KBM-7 (cell line): ENCODE measurements at regions not wholly inside any gene's neighbourhood (a gene's known extent, or its start where the extent isn't known, plus 50 kb on each side); places are given as distances from the start of the nearest gene placed in this dataset.

Source experiments
- DNase-seq: peaks from one replicate; pipeline ENCODE4 v3.0.0-alpha.2; 2015
- in situ Hi-C: fragments of 300-500 bp; cut with MboI; formaldehyde crosslinking; loops from 2 replicates; pipeline ENCODE4 v1.14.3; 2020; ENCODE audit warnings: low sequenced_read_pairs, low pct_unique_long_range_greater_than_20kb, mixed read lengths

DNA sequence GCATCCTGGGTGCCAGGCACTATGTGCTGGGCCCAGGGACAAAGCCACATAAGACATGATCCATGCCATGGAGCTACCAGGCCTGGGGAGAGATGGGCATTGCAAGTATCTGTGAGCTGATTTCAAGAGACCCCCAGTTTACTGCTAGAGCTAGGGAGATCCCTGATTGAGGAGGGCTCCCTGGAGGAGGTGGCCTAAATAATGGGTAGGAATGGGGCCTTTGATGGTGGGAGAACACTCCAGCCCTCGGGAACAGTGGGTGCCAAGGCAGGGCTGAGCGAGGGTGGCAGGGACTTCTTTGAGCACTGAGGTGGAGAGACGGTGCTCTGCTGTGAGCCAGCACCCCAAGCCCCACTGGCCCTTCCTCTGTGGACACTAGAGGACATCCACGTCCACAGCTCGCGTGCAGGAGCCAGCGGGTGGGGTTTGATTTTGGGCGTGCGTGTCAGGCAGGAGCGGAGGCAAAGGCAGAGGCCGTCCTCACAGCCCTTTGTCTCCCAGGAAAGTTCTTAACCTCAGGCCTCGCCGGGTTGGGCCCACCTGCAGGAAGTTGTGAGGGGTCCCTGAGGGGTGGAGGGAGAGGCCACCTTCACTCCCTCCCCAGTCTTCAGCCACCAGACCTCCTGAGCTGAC is 52.9 kb upstream of the PPARA start:
- DNase-seq: no peak
- in situ Hi-C loops: no loop called here

DNA sequence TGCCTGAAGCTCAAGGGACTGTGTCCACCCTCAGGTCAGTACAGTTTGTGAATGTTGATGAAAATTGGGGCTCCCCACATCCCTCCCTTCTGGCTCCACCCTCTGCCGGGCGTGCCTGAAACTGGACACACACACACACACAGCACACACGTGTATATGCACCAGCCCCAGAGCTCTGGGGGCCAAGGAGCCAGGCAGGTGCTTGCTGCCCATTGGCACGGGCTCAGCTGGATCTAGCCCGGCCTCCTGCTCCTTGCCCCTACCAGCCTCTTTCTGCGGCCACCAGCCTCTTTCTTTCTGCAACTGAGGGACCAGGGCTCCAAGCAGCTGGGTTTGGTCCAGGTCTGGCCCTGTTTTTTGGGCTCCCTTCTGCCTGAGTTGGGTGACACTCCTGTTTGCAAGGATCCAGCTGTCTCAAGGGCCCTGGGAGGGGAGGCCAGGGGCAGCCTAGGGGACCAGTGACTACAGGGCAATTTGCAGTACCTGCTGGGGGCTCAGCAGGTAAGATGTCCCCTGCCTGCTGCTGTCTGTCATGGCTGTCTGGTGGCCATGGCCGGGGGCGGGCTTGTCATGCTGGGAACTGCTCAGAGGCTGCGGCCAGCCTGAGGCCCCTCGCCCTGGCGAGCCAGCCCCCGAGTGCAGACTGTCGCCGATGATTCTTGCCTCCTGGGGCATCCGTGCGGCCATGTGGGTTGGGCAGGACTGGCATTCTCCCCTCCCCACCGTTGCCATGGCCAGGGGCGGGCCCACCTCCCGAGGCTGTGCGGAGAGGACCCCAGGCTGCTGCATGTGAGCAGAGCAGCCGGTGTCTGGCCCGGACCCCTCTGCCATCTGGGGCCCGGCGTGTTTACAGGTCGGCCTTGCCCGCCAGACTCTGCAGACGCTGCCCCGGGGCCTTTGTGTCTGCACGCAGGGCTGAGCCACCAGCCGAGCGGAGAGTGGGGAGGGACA is 51.5 kb upstream of the PPARA start:
- in situ Hi-C loops: no loop called here
- DNase-seq: no peak

DNA sequence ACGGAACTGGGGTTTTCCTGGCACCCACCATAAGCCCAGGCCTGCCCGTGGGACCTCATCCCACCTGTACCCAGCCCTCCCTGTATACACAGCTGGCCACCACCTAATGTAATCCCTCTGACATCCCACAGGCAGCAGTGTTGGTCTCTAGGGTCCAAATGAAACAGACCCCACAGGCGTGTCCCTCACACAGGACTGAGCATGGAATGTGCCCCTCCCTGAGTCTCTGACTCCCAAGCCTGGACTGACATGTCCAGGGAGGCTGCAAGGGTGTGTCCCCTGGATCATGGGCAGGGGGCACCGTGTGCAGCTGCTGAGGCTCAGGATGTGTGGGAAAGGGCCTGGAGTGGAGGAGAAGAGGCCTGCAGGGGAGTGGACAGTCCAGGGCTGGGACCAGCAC is 50.6 kb upstream of the PPARA start:
- no peak for DNase-seq
- in situ Hi-C loops: no loop called here

DNA sequence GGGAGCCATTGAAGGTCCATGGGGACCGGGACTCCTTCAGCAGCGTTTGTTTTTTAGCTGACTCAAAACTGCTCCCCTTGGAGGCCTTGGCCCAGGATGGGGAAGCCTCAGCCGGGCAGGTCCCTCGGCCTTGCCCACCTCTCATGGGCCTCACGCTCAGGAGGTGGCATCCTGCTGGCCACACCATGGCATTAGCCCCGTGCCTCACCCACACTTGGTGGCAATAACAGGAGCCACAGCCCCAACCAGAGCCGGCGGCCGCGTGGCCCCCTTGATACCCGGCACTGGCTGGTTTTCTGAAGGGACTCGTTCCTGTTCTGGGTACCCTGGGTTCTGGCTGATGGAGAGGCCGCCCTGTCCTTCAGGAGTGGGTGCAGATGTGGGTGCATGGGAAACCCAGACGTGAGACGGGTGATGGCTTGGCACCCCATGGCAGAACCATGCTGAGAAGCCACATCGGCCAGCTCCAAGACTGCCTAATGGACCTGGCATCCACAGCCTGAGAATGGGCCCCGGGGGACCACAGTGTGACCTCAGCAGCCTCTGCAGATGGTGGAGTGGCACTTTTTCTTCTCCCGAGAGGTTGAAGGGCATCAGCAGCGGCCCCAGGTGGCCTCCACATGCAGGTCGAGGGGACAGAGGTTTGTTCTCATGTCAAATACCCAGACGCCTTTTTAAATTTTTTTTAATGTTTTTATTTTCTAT is 49.8 kb upstream of the PPARA start:
- DNase-seq: no peak
- in situ Hi-C loops: no loop called here
